ENCODE measurements at regions not wholly inside any gene's neighbourhood (a gene's known extent, or its start where the extent isn't known, plus 50 kb on each side); places are given as distances from the start of the nearest gene placed in this dataset.

DNA sequence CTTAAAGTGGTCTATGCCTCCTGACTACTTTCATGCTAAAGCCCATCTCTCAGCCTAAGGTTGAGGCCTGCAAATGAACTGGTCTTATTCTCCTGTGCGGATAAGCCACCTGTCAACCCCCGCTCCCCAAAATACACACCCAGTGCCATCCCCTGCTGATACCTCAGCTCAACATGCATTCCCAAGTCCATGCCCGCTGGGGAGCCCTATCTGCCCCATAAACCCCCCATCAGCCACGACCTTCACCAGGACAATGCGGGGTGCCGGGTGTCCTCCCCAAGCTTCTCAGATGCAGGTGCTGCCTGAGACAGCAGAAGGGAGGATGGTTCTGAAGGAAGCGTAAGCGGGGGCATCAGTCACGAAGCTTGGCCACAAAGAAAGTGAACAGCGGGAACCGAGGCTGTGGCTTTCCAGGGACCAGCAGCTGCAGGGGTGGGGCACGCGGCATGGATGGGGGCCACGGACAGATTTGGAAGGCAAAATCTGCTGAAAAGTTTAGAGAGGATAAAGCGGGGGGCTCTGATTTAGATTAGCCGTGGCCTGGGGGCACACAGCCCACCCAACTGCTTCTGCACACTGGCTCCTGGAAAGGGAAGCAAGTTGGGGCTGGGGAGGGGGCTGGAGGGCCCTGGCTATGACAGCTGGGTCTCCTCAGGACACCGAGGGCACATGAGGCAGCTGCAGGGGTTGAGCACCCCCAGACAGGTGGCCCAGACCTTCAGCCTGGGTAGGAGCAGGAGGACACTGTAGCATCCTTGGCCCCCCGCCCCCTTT lies 1391.9 kb downstream of the TBC1D22A start:
- DNase-seq, result no peak

DNA sequence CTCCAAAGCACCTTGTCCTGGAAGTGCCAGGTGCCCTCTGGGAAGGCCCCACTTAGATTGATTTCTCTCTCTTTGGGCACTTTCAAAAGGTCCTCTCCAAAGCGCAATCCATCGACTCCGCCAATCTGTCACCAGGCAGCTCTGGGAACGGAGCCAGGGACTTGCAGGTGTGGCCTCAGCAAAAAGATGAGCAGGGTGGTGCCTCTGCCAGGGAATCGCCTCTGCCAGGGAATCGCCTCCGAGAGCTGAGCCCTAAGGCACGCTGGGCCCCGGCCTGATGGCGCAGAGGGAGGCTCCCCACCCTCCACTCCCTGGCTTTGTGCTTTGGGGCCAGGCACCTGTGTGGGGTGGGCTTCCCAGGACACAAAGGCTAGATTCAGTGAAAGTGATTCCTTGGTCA lies 1391.3 kb downstream of the TBC1D22A start:
- no peak for DNase-seq

DNA sequence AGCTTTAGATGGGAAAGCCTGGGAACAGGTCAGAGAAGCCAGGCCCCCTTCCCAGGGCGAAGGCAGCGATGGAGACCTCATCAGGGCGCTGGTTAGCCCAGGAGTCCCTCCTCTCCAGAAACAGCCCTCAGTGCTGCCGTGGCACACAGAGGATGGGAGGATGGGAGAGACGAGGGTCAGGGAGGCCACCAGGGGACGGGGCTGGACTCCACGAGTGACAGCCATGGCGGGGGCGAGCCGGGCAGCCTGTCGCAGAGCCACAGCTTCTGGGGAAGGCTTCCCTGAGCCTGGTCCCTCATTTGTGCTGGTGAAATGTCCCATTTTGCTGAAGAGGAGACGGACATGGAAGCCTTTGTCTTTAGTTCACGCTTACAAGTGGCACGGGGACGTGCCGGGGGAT lies 1390.5 kb downstream of the TBC1D22A start:
- DNase-seq, result no peak

DNA sequence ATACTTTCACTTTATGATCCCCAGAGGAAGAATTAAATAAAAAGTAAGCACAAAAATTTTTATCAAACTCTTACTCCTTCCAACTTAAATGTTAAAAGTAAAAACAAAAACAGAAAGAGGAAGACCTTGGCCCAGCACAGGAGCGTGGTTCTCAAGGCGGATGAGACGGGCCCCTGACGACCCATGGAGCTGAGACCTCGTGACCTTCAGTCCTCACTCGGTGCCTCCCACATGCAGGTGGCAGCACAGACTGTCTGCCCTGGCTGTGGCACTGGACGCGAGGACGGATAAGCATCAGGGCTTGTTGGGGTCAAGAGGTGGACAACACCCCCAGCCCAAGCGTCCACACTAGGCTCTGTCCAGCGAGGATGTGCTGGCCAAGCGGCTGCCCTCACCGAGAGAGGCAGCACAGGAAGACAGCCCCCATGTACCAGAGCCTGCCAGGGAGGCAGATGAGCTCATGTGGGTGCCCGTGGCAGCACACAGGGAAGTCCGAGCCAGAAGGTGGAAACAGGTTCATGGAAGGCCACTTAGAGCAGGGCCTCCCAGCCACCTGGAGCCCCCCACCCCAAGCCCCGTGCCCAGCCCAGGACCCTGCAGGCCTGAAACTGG lies 1389.8 kb downstream of the TBC1D22A start:
- DNase-seq, result no peak

DNA sequence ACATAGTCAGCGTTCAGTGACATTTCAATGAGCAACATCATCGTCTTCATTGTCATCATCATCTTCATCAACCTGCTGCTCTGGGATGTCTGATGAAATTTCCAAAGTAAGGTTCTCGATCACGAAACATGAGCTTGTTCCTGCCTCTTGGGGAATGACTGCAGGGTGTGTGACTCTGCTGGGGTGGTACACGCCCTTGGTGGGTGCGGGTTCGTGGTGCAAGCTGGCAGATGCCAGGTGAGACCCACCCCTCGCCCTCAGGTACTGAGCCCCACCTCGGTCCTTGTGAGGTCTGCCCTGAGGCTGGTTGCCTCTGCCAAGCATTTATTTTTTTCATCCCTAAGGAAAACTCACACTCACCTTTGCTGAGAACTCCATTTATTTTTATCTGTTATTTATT lies 1389.2 kb downstream of the TBC1D22A start:
- no peak for DNase-seq

DNA sequence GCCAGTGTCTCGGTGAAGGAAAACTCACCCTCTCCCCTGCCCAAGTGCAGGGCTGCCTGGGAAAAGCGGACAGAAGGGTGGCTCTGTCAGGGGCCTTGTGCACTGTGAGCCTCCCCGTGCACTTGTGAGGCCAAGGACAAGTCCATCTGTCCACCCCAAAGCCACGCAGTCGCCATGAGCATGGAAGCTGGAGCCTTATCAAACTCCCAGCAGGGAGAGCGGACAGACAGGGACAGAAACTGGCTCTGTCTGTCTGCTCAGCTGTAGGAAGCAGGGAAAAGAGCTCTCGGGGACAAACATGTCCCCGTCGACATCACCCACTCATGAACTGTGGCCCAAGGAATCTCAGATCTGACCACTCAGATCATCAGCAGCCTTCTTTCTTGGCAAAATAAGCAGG lies 1385.4 kb downstream of the TBC1D22A start:
- no peak for DNase-seq

DNA sequence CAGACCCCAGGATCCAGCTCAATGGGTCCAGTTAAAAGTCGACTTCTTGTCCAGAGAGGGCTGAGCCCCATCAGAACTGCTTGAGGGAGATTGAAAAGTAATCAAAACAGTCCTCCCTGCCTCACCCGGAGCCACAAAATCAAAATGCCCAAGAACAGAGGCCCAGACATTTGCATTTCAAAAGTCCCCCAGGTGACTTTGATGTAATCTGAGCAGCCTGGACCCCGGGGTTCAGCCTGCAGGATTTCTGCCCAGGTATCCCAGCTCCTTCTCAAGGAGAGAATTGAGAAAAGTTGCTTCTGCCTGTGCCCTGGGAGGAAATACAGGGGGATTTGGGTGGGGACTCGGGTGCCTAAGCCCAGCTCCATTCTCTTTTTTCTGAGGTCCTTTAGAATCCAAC lies 1385.0 kb downstream of the TBC1D22A start:
- DNase-seq, result no peak

DNA sequence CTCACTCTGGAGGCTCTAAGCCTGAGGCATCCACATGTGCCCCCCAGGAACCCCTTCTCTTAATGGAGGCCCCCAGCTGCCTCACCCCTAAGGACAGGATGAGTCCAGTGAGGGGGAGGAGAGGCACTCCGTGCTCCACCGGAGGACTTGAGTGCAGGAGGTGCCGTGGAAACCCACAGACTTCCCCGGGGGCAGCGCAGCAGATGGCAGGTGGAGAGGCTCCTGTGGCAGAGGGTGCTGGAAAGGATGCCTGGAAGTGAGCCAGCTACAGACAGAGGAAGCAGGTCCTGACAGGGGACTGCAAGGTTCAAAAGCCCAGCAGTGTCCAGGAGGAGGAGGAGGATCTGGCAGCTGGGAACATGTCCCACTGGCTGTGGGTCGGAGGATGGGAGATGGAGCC lies 1384.0 kb downstream of the TBC1D22A start:
- no peak for DNase-seq

DNA sequence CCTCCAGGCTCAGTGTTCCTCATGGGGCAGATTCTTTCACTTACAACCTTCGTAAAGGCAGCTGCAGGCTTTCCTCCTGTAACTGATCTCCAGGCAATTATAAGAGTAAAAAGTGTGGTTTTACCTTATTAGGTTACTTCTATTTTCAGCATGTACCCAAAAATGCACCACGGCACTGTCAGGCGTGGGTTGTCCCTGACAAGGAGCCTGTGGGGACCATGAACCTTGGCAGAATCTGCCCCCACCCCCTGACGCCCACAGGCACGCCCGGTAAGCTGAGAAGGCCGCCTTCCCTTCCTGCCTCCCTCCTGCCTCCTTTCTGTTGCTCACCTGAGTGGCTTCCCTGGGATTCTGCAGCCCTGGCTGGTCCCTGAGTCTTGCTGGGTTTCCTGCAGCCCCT lies 1383.3 kb downstream of the TBC1D22A start:
- no peak for DNase-seq

DNA sequence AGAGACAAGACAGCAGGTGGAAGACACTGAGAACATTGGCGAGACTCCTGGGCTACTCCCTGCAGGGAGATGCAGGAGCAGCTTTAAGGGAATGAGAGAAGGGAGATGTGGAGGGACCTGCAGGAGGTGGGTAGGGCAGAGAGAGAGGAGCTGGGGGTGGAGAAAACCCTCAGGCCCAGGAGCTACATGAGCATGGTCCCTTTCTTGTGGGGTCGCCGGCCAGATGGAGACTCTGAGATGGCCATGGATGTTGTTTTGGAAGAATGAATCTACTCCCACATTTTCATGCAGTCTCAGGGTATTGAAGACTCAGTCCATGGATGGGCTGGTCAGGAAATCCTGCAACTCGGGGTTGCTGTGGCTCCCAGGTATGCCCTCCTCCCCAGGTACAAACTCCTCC lies 1381.9 kb downstream of the TBC1D22A start:
- DNase-seq, result no peak

DNA sequence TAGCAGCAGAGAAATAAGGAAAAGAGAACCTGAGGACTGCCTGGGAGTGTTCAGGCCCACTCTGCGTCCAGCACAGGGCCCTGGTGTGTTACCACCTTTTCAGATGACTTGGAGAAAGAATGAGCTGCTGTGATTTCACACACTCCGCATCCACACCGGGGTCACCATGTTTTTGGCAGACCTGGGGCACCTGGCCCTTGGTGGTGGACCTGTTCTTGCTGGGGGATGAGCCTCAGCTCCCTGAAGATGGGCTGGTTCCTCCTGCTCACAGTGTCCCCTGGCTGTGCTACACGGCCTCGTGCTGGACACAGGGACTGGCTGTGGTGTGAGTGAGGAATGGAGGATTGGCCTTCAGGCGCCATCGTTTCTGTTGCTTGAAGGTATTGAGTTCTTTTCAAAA lies 1381.4 kb downstream of the TBC1D22A start:
- no peak for DNase-seq

DNA sequence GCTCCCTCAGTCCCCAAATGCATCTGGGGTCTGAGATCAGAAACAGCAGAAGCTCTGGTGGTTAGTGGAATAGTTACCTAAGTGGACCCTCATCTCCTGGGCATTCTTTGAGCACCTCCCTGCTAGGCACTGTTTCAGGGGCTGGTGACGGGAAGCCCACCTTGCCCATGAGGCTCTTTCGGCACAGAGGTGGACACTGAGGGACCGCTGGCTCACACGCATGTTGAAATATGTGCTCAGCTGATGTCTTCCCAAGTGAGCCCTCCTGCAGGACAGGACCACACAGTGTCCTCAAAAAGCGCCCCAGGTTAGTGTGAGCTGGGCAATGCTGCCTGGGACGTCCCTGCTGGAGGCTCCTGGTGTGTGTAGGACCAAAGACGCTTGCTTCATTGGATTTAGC lies 1379.9 kb downstream of the TBC1D22A start:
- no peak for DNase-seq

DNA sequence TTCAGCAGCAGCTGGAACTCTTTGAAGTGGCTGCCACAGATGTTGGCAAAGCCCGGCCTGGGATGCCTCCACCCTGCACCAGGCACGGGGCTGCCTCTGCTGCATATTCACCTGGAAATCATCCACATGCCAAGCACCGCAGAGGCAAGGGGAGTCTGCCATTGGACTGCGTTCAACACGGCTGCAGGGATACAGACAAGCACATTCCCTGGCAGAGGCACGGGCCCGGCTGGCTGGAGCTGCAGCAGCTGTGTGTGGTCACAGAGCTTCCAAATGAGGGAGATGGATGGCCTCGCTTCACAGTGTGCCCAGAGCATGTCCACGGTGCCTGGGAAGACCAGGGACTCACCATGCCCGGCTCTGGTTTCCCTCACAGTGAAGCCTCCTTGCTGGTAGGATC lies 1378.9 kb downstream of the TBC1D22A start:
- DNase-seq, result no peak

DNA sequence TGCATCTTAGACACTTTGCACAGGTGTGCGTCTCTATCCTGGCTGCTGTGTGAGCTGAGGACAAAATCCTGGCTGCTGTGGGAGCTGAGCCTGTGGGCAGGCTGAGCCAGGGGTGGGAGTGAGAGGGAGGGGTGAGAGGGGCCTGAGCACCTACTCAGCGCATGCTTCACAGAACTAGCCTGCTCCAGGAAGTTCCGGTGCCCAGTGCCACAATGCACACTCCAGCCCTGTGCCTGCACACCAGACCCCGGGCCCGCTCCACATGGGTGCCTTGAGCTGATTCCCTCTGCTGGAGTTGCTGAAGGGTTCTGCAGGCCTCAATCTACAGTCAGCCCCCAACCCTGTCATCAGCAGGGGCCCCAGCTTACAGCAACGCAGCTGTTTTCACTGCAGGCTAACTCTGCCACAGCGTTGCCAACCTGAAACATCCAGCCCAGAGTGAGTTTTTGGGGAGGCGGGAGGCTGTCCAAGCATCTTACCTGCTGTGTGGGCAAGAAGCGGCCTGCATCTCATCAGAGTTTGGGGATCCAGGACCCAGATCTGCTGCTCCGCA lies 1377.9 kb downstream of the TBC1D22A start:
- no peak for DNase-seq

DNA sequence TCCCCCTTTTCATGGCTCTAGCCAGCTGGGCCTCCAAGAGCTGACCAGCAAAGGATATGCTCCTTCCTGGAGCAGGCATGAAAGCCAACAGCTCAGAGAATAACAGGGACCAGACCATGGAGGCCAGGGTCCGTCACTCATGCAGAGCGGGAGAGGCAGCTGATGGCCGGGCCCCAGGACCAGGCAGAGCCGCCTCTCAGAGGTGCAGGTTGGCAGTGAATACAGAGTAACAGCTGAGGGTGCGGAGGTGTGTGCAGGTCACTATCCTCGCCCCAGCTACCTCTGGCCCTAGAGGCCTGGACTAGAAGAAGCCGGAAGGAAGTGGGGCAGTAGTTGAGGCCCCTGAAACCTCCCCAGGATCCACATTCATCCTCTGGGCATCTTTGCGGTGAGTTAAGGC lies 1377.3 kb downstream of the TBC1D22A start:
- DNase-seq, result no peak

DNA sequence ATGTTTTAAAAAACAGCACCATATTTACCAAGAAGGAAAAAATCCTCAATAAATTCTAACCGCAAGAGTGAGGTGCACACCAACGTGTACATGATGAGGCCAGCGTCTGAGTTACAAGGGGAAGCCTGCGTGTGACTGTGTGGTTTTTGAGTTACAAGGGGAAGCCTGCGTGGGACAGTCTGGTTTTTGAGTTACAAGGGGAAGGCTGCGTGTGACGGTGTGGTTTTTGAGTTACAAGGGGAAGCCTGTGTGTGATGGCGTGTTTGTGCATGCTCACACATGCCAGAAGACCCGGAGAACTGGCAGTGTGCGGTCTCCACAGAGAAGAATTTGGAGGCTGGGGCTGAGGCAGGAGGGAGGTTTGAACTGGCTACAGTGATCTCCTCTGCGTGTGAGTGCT lies 1376.4 kb downstream of the TBC1D22A start:
- DNase-seq, result no peak

DNA sequence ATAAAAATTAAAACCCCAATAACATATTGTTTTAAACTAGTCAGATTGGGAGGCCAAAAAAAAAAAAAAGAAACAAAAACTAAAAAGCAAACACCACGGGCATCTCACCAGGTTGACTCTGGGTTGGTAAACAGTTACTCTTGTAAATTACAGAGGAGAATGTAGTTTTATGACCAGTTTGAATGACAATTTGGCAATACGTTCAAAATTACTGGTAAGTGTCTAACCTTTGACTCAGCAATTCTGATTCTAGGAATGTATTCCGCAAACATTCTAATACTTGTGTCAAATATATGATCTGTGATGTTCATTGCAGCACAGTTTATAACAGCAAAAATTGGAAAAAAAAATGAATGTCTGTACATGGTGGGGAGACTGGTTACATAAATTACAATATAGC lies 1376.0 kb downstream of the TBC1D22A start:
- no peak for DNase-seq

DNA sequence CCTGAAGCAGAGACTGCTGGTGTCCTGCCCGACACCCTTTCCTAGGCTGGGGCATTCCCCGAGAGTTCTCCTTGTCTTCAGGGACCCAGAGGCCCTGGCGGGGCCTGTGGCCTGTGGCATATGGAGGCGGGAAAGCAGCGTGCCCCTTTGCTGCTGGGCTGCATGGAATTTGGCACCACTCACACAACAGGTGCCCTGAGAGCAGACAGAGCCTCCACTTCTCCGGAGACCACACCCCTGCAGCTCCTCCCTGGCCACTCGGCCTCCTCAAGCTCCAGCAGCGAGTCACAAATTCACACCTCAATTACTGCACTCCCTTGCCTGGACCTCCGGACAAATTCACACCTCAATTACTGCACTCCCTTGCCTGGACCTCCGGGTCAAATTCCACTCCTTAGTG lies 1375.2 kb downstream of the TBC1D22A start:
- DNase-seq, result no peak

DNA sequence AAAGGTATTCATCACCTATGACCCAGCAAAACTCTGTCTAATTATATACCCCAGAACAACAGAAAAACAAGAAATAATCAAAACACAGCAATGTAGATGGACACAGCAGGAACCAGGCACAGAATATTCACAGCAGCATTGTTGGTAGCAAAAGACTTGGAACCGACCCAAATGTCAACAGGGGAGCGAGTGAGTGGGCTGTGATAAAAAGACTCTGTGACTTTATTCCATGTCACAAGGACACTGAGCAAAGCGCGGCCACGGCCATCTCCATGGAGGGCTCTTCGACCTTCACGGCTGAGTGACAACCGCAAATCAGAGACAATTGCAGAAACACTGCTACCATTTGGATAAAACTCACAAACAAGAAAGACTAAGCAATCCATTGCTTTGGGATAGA lies 1373.1 kb downstream of the TBC1D22A start:
- DNase-seq, result no peak

DNA sequence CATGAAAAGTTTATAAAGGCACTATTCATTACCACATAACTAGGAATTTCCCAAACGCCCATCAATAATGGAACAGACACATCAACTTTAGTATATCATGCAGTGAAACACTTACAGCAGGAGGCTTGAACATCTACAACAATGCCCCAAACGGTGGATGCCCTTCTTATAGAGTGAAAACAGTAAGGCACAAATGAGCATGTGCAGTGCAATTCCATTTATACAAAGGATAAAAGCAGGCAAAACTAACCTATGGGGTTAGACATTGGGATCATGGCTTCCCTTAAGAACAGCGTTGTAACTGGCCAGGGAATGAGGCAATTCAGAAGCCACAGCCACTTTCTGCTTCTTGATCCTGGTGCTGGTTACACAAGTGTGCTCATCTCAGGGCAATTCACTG lies 1363.0 kb downstream of the TBC1D22A start:
- DNase-seq, result no peak

DNA sequence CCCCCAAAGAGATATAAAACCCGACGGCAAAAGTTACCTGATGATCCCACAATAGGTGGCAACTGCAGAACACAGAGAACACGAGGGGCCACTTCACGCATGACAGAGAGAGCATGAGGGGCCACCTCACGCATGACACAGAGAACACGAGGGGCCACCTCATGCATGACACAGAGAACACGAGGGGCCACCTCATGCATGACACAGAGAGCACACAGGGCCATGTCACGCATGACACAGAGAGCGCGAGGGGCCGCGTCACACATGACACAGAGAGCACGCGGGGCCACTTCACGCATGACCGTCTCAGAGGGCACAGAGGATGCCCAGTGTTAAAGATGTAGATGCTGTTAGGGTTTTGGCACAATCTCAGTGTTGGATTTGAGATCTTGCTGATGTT lies 1359.5 kb downstream of the TBC1D22A start:
- DNase-seq, result no peak

DNA sequence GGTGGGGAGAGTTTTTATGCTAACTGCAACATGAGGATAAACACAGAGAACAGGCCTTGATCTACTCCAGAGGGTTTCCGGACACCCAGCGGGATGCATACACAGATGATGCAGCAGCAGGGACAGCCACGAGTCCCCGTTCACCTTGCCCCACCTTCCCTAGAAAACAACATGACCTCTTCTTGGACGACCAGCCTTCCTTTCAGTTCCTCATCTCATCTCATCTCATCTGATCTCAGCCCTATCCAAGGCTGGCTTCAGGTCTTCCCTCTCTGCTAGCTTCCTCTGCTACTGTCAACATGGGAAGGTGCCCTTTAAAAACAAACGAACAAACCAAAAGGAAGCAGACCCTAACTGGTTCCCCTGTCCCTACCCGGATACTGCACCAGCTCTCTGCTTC lies 1356.2 kb downstream of the TBC1D22A start:
- no peak for DNase-seq

DNA sequence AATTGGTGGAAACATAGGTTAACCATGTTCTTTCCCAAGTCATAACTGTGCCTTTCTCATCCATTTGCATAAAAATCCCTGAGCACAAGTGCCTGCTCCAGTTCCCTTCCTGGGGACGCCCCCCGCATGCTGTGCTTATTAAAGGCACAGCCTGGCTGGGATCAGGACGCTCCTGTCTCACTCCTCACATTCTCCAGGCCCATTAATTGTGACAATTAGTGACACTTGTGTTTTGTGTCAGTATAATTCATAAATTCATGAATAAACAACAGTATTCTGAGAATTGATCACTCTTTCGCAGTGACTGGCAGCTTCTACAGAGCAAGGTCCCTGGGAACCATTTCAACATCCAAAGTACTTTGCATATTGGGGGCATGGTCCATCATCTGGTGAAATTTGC lies 1354.4 kb downstream of the TBC1D22A start:
- no peak for DNase-seq

DNA sequence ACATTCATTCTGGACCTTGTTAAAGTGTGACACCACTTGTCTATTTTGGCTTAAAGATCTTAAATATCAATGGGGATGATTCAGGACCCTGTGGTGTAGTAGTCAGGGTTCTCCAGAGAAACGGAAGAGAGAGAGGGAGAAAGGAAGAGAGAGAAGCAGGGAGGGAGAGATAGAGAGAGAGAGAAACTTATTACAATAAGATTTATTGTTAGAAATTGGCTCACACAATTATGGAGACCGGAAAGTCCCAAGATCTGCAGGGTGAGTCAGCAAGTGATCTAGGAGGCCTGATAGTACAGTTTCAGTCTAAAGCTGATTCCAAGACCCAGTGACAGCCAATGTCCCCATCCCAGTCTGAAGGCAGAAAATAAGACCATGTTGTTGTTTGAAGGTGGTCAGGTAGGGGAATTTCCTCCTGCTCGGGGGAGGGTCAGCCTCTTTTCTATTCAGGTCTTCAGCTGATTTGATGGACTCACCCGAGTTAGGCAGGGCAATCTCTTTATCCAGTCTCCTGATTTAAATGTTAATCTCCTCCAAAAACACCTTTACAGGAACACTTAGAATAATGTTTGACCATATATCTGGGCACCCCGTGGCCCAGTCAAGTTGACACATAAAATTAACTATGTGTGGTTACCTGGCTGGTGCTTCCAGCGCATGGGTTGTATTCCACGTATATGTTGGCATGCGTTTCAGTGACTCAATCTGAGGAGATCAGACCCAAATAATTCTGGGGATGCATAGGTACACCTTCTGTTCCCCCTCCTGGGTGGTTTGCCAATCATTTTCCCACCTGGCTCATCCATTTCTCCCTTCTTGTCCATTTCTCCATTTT lies 1350.5 kb downstream of the TBC1D22A start:
- no peak for DNase-seq
